HEK293T (cell line): ENCODE measurements at regions not wholly inside any gene's neighbourhood (a gene's known extent, or its start where the extent isn't known, plus 50 kb on each side); places are given as distances from the start of the nearest gene placed in this dataset.

Experiments
- BHLHE40 ChIP-seq: fragments of 450-650 bp; IDR thresholded peaks from 2 replicates; pipeline ENCODE4 v1.6.1; 2016; ENCODE audit warnings: mild to moderate bottlenecking, moderate library complexity, borderline replicate concordance
- SP1 ChIP-seq: fragments of 450-650 bp; IDR thresholded peaks from 2 replicates; pipeline ENCODE4 v1.6.1; 2017

- no peak for TF ChIP-seq SP1
- no peak for TF ChIP-seq BHLHE40
These were observed 364.3 kb downstream of the RNF144A start for GRCh38 chr2:7281231-7282201.
